NOMO-1 treated with DMSO at 0.1 percent for 48 hours (cell line): ENCODE measurements at regions not wholly inside any gene's neighbourhood (a gene's known extent, or its start where the extent isn't known, plus 50 kb on each side); places are given as distances from the start of the nearest gene placed in this dataset.
"Not testable (repeated sequence)": the region's sequence is repeated elsewhere in the genome, so short reads cannot be mapped to it uniquely, and the experiment has no call there.

Source experiments
- DNase-seq: peaks from one replicate; lab custom pipeline; 2025; ENCODE audit not compliant: unreplicated experiment; lab: John Stamatoyannopoulos, UW

GRCh38 chr18:39618265-39619003, 2052.8 kb upstream of the CELF4 start:
- no peak for DNase-seq

GRCh38 chr18:39611381-39612100, 2045.9 kb upstream of the CELF4 start:
- DNase-seq, result no peak

GRCh38 chr18:39607034-39607433, 2041.4 kb upstream of the CELF4 start:
- no peak for DNase-seq

GRCh38 chr18:39604836-39605235, 2039.2 kb upstream of the CELF4 start:
- DNase-seq, result no peak

GRCh38 chr18:39602131-39602530, 2036.5 kb upstream of the CELF4 start:
- DNase-seq, result no peak

GRCh38 chr18:39600894-39601293, 2035.3 kb upstream of the CELF4 start:
- no peak for DNase-seq

- no peak for DNase-seq
Measured at GRCh38 chr18:39599251-39599650, 2033.7 kb upstream of the CELF4 start.

GRCh38 chr18:39596891-39597290, 2031.3 kb upstream of the CELF4 start:
- DNase-seq, result no peak

- no peak for DNase-seq
Measured at GRCh38 chr18:39596221-39596620, 2030.6 kb upstream of the CELF4 start.

- no peak for DNase-seq
Measured at GRCh38 chr18:39594206-39594605, 2028.6 kb upstream of the CELF4 start.

GRCh38 chr18:39591649-39592048, 2026.1 kb upstream of the CELF4 start:
- no peak for DNase-seq

- DNase-seq, result no peak
Measured at GRCh38 chr18:39589496-39589895, 2023.9 kb upstream of the CELF4 start.

- no peak for DNase-seq
Measured at GRCh38 chr18:39587586-39587985, 2022.0 kb upstream of the CELF4 start.

GRCh38 chr18:39586741-39587140, 2021.1 kb upstream of the CELF4 start:
- no peak for DNase-seq

GRCh38 chr18:39574897-39575296, 2009.3 kb upstream of the CELF4 start:
- DNase-seq, result no peak

GRCh38 chr18:39571511-39571910, 2005.9 kb upstream of the CELF4 start:
- DNase-seq, result no peak

GRCh38 chr18:39565551-39566230, 2000.1 kb upstream of the CELF4 start:
- DNase-seq, result not testable (repeated sequence)

GRCh38 chr18:39564716-39565115, 1999.1 kb upstream of the CELF4 start:
- DNase-seq, result no peak

GRCh38 chr18:39561126-39561525, 1995.5 kb upstream of the CELF4 start:
- no peak for DNase-seq

- DNase-seq, result no peak
Measured at GRCh38 chr18:39558658-39559057, 1993.1 kb upstream of the CELF4 start.

GRCh38 chr18:39555496-39555895, 1989.9 kb upstream of the CELF4 start:
- DNase-seq, result no peak

GRCh38 chr18:39550701-39551100, 1985.1 kb upstream of the CELF4 start:
- no peak for DNase-seq
